Amniotic epithelial cell (primary cell): ENCODE measurements at regions not wholly inside any gene's neighbourhood (a gene's known extent, or its start where the extent isn't known, plus 50 kb on each side); places are given as distances from the start of the nearest gene placed in this dataset.
A peak's percentile ranks its signal among the peaks of the same experiment; 100 is the strongest.
"Not testable (repeated sequence)": the region's sequence is repeated elsewhere in the genome, so short reads cannot be mapped to it uniquely, and the experiment has no call there.

Experiments
- DNase-seq: peaks from one replicate; pipeline ENCODE4 v3.0.0-alpha.2; 2010; ENCODE audit warnings: low read depth

DNA sequence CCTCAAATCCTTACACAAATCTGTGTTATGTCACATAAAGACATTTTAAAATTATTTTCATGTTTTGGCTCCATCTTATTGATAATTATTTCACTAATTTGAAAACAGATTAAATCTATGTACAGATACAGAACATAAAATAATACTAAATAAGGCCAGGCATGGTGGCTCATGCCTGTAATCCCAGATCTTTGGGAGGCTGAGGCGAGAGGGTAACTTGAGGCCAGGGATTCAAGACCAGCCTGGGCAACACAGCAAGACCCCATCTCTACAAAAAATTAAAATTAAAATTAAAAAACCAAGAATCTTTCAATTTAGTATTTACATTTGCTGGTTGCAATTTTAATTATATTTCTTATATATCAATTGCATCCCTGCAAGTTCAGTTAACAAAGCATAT, 246.4 kb upstream of the MKLN1 start:
- no peak for DNase-seq

DNA sequence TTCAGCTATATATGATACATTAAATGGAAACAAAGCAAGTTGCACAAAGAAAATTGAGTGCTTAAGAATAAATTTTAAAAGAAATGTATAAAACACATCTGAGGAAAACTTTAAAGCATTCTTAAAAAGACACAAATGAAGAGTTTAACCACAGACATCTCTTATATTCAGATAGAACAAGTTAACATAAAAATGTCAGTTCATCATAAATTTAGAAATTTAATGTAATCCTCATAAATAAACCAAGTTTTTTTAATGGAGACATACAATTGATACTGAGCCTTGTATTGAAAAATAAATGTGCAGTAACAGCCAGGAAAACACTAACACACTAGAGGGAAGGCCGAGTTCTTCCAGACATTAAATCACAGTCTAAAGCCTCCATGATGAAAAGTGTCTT, 243.9 kb upstream of the MKLN1 start:
- DNase-seq: no peak

- not testable (repeated sequence) for DNase-seq
Measured at GRCh38 chr7:131084336-131084735, 243.3 kb upstream of the MKLN1 start.

- DNase-seq: no peak
Measured at GRCh38 chr7:131087756-131088658, 239.7 kb upstream of the MKLN1 start.

DNA sequence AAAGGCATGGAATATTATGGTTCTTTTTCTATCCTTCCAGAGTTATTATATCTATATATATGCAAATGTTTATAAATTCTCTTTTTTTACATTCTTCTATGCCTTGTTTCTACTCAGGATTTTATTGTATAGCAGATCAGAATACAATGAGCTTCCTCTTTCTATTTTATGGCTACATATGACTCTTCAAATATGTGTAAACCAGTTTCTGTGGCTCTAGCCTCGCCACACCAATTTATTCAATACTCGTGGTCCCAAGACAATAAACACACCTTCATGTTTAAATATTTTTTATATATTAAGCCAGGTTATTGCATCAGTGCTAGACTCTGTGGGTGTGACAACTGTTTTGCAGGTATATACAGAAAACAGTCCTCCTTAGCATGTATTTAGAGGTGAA, 237.5 kb upstream of the MKLN1 start:
- DNase-seq: no peak

- DNase-seq: no peak
Measured at GRCh38 chr7:131090886-131091692, 236.6 kb upstream of the MKLN1 start.

DNA sequence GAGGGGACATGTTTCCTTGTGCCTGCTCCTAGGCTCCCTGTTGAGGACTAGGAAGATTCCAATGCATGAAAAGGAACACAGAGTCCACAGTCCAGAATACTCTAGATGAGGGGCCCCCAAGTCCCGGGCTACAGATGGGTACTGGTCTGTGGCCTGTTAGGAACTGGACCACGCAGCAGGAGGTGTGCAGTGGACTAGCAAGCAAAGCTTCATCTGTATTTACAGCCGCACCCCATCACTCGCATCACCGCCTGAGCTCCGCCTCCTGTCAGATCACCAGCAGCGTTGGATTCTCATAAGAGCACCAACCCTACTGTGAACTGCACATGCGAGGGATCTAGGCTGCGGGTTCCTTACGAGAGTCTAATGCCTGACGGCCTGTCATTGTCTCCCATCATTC, 233.0 kb upstream of the MKLN1 start:
- no peak for DNase-seq

- no peak for DNase-seq
Measured at GRCh38 chr7:131095346-131095745, 232.3 kb upstream of the MKLN1 start.

- peak; percentile 36 for DNase-seq
Measured at GRCh38 chr7:131096267-131096927, 231.3 kb upstream of the MKLN1 start.

GRCh38 chr7:131097662-131098376, 229.9 kb upstream of the MKLN1 start:
- no peak for DNase-seq

GRCh38 chr7:131098527-131098926, 229.1 kb upstream of the MKLN1 start:
- DNase-seq: no peak

DNA sequence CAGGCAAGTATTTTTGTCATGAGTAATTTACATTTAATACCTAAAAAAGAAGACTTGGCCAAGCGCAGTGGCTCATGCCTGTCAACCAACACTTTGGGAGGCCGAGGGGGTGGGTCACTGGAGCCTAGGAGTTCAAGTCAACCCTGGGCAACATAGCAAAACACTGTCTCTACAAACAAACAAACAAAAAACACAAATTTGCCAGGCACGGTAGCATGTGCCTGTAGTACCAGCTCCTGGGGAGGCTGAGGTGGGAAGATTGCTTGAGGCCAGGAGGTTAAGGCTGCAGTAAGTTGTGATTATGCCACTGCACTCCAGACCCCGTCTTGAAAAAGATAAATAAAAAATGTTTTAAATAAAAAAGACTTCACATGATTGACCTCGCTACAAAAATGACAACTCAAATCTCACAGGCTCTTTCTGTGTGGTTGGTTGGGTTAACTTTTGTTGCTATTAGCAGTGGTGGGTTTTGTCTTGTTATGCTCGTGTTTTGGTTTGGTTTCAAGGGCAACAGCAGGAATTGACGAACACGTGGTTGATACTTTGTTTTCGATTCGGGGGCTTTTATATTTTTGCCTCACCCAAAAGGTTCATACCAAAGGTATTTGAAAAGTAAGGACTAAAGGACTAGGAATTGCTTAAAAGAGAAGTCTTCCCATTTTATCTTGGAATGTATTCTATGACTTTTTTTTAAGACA, 227.2 kb upstream of the MKLN1 start:
- DNase-seq: no peak

DNA sequence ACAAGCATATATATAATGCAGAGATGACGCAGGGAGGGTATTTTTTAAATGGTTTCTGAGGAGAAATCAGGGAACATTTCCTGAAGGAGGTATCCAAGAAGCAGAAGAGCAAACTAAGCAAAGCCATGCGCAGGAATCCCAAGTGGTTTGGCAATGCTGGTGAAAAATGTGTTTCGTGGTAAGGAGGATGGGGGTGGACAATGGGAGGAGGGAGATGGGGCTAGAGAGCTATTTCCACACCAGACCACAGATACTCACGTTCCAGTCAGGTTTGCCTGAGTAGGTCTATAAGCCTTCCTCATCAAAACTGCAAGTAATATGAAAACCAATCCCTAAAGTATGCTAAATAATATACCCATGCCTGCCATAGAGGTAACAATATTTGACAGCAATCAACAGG, 223.7 kb upstream of the MKLN1 start:
- DNase-seq: peak; percentile 95

GRCh38 chr7:131104596-131105293, 222.9 kb upstream of the MKLN1 start:
- DNase-seq: peak; percentile 44

DNA sequence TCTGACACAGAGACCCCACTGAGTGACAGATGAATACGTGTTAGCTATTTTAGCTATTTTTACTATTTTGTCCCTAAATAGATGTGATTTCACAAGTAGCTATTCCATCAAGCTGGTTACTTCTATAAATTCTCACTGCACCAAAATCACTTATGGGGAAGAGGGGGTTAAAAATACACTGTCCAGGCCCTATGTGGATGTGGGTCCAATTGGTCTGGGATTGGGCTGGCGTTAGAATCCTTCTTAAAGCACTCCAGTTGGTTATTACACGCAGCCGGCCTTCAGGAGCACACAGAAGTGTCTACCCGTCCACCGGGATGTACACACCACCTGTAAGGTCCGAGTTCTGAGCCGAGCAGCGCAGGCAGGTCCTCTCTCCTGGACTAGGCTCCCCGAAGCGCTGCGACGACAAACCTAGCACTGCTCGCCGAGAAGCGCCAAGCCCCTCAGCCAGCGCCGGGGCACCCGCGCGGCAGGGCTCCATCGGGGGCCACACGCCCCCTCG, 222.3 kb upstream of the MKLN1 start:
- DNase-seq: peak; percentile 14

DNA sequence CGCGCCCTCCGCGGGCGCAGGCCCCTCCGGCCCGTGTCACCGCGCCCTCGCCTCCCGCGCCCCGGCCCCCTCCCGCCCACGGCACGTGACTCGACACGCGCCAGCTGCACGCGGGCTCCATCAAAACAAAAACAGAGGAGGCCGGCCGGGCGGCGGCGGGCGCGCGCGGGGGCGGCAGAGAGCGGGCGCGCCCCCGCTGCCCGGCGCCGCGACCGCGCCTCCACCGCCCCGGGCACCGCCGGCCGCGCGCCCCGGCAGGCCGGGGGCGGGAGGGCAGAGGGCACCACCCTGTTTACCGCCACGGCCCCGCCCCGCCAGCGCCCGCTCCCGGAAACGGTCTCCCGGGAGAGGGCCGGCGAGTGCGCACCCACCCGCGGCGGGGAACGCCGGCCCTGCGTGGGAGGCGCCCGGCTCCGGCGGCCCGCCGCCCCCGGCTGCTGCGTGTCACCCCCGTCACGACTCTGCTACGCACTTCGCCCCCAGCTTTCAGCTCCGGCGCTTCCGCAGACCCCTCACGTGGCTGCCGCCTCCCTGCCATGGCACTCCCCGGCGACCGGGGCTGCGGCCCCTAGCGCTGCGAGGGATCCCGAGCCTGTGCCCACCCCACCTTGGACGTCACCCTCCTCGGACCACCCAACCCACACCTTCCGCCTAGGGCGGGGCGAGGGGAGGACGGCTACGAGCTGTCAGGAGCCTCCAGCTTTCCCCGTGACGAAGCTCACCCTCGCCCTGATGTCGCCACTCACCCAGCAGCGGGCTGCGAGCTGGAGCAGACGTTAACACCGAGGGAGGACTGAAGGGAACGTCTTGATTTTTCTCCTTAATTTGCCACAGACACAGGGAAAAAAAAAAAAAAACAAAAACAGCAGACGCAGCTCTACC, 221.6 kb upstream of the MKLN1 start:
- DNase-seq: peak; percentile 65

DNA sequence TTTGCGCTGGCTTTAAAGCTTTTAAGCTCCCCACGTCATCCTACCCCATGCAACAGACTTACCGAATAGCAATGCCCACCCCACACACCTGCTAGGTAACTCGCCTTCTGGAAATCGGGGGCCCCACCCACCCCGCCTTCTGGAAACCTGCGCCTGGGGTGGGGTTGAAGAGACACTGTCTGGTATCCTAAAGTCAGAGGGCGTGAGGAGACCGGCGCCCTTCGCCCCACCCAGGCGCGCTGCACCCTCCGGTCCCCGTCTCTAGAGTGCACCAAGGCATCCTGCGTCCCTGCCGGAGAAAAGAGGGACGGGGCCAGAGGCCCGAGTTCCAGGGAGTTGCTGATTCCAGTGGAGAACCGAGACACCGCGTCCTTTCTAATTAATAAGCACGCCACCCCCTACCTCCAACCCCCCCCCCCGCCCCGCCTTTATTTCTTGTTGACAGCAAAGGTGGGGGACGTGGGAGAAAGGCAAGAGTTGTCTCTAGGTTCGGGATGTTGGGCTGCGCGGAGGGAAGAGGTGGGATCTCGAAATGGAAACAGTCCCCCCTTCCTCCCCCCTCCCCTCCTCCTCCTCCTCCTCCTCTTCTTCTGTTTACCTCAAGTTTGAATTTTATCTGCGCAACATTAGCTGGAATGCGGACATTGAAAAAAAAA, 220.9 kb upstream of the MKLN1 start:
- no peak for DNase-seq

DNA sequence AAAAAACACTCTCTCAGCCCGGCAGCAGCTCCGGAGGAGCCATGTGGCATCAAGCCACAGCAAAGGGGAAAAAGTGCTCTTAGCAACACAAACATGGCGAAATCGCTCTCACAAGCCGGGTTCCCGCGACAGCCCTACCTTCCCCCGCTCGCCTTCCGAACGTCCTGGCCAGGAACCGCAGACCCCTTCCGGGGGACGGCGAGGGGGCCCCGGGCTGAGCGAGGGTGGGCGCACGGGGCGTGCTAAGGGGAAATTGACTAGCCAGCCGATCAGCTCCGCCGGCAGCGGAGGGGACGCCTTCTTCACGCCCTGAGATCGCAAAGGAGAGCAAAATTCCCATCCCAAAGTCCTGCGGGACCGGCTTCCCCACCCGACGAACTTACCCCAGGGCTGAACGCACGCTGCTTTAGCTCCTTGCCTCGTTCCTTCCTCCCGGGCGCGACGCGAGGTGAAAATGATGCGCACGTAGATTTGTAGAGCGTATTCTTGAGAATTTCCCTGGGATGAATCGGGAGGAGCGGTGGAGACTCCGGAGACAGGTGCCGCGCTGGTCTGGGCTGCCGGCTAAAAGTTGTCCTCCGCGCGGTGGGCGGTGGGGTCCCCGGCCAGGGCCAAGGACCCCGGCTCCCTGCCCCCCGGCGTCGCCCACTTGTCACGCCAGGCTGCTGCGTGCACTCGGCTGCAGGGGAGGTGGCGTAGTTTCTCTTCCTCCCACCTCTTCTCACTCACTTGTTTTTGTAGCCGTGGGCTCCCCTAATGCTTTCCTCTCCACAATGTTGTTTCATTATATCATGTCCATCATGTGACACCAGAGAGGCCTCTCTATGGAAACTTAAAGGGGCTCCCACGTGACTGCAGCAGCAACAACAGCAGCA, 220.1 kb upstream of the MKLN1 start:
- peak; percentile 87 for DNase-seq
